HCT116 (cell line): ENCODE measurements at regions not wholly inside any gene's neighbourhood (a gene's known extent, or its start where the extent isn't known, plus 50 kb on each side); places are given as distances from the start of the nearest gene placed in this dataset.

Experiments
- ATAC-seq: fragments of 200-7000 bp; cut with Tn5 transposase; 2 replicates; pipeline ENCODE4 v1.9.1; 2020; ENCODE audit warnings: mild to moderate bottlenecking, moderate library complexity
- BruUV-seq: library from RNA; stranded (reverse); fragments of 400-500 nt; replicated peaks from 2 replicates; lab custom pipeline; 2021; lab: Mats Ljungman, UMichigan
- CTCF ChIA-PET: fragments of 300-600 bp; sonication (Branson Sonifier 250); formaldehyde crosslinking; loops from one replicate; lab custom pipeline; 2021; ENCODE audit warnings: antibody characterized with exemption; lab: Charles Lee
- POLR2A ChIA-PET: fragments of 300-600, 350-600 bp; sonication (Branson Sonifier 250); formaldehyde crosslinking; loops from one replicate; lab custom pipeline; 2021; ENCODE audit warnings: antibody characterized with exemption; lab: Charles Lee
- RAD21 ChIA-PET, 2 experiments: fragments of 300-600 bp; sonication (Branson Sonifier 250); formaldehyde crosslinking; loops; one replicate each; lab custom pipeline; 2023; ENCODE audit warnings: low total read pairs in 2 of 2; ENCODE audit not compliant: uncharacterized antibody in 2 of 2, unreplicated experiment in 2 of 2, low non-redundant PET in 1 of 2; lab: Charles Lee
- DNase-seq: peaks from one replicate; pipeline ENCODE4 v3.0.0-alpha.2; 2010; ENCODE audit warnings: low read depth, low spot score
- H2AFZ ChIP-seq: fragments of 200-600 bp; shearing (Covaris generic), sonication (generic); 2 replicates; pipeline ENCODE4 v1.6.1; 2017; ENCODE audit warnings: low read depth, mixed run types, mixed read lengths, antibody characterized with exemption, low read length; ENCODE audit not compliant: poor library complexity, severe bottlenecking
- H3K27ac ChIP-seq: 2 replicates; pipeline ENCODE4 v1.5.1; 2012; ENCODE audit warnings: low read depth, low read length
- H3K27me3 ChIP-seq: fragments of 200-600 bp; sonication (generic); 2 replicates; pipeline ENCODE4 v1.6.1; 2016; ENCODE audit warnings: mixed run types, low read length, mixed read lengths; ENCODE audit not compliant: insufficient read depth
- H3K36me3 ChIP-seq, 2 experiments: fragments of 200-500 bp in 1 of 2; fragments of 200-600 bp in 1 of 2; sonication (Bioruptor generic) in 1 of 2; sonication (generic) in 1 of 2; 2 replicates each; pipeline versions ENCODE4 v1.5.1 to v1.6.1; 2014 to 2016; ENCODE audit warnings: low read length in 2 of 2, inconsistent platforms in 1 of 2, mixed read lengths in 1 of 2, mixed run types in 1 of 2; ENCODE audit not compliant: insufficient read depth in 2 of 2, control insufficient read depth in 1 of 2
- H3K4me1 ChIP-seq, 2 experiments: fragments of 200-600 bp in 1 of 2; sonication (generic) in 1 of 2; 2 replicates each; pipeline versions ENCODE4 v1.5.1 to v1.6.1; 2012 to 2017; ENCODE audit warnings: low read length in 2 of 2, inconsistent platforms in 1 of 2, mild to moderate bottlenecking in 1 of 2, mixed read lengths in 1 of 2, mixed run types in 1 of 2, moderate library complexity in 1 of 2; ENCODE audit not compliant: insufficient read depth in 2 of 2, control insufficient read depth in 1 of 2
- H3K4me2 ChIP-seq: fragments of 200-600 bp; sonication (generic); 2 replicates; pipeline ENCODE4 v1.6.1; 2017; ENCODE audit warnings: mixed run types, low read length, mixed read lengths
- H3K4me3 ChIP-seq, 2 experiments: fragments of 200-600 bp in 1 of 2; sonication (generic) in 1 of 2; replicated peaks in 1 of 2; 2 replicates each; pipeline ENCODE4 v1.5.1; 2011 to 2016; ENCODE audit warnings: low read length in 2 of 2, control low read depth in 1 of 2, low read depth in 1 of 2, mild to moderate bottlenecking in 1 of 2, mixed read lengths in 1 of 2, mixed run types in 1 of 2
- H3K79me2 ChIP-seq: fragments of 200-600 bp; sonication (generic); 2 replicates; pipeline ENCODE4 v1.6.1; 2017; ENCODE audit warnings: mild to moderate bottlenecking, mixed run types, low read length, moderate library complexity, mixed read lengths; ENCODE audit not compliant: insufficient read depth
- H3K9ac ChIP-seq: fragments of 200-600 bp; sonication (generic); 2 replicates; pipeline ENCODE4 v1.6.1; 2016; ENCODE audit warnings: low read length, mixed read lengths
- H3K9me2 ChIP-seq: fragments of 200-600 bp; sonication (generic), shearing (Covaris generic); 2 replicates; pipeline ENCODE4 v1.6.1; 2017; ENCODE audit warnings: mixed run types, mild to moderate bottlenecking, moderate library complexity; ENCODE audit not compliant: insufficient read depth
- H3K9me3 ChIP-seq, 2 experiments: fragments of 200-500 bp in 1 of 2; fragments of 200-600 bp in 1 of 2; sonication (Bioruptor generic) in 1 of 2; sonication (generic) in 1 of 2; 2 replicates each; pipeline ENCODE4 v1.6.1; 2014 to 2017; ENCODE audit warnings: low read length in 2 of 2, mixed read lengths in 2 of 2, inconsistent platforms in 1 of 2, low read depth in 1 of 2, mild to moderate bottlenecking in 1 of 2, mixed run types in 1 of 2, moderate library complexity in 1 of 2; ENCODE audit not compliant: control insufficient read depth in 1 of 2, insufficient read depth in 1 of 2
- H4K20me1 ChIP-seq: fragments of 200-600 bp; sonication (generic), shearing (Covaris generic); 2 replicates; pipeline ENCODE4 v1.6.1; 2017; ENCODE audit warnings: mixed run types, mild to moderate bottlenecking, moderate library complexity; ENCODE audit not compliant: insufficient read depth
- CBX3 ChIP-seq: IDR thresholded peaks from 2 replicates; pipeline ENCODE4 v1.6.1; 2012; ENCODE audit warnings: low read depth
- MAX ChIP-seq: IDR thresholded peaks from 2 replicates; pipeline ENCODE4 v1.6.1; 2012
- POLR2AphosphoS5 ChIP-seq: IDR thresholded peaks from 2 replicates; pipeline ENCODE4 v1.6.1; 2011; ENCODE audit warnings: mild to moderate bottlenecking, low read depth, low read length, moderate library complexity
- REST ChIP-seq: IDR thresholded peaks from 2 replicates; pipeline ENCODE4 v1.6.1; 2012; ENCODE audit warnings: low read depth
- TCF7L2 ChIP-seq: IDR thresholded peaks from 2 replicates; pipeline ENCODE4 v1.7.0; 2011; ENCODE audit warnings: borderline replicate concordance, inconsistent platforms; ENCODE audit not compliant: insufficient read depth, insufficient read length; ENCODE audit errors: extremely low read depth
- YY1 ChIP-seq: IDR thresholded peaks from 2 replicates; pipeline ENCODE4 v1.6.1; 2011; ENCODE audit warnings: low read length, low read depth, moderate library complexity, mild to moderate bottlenecking; ENCODE audit not compliant: insufficient replicate concordance; ENCODE audit errors: extremely low read depth
- ZFX ChIP-seq: fragments of 450-650 bp; IDR thresholded peaks from 2 replicates; pipeline ENCODE4 v1.6.1; 2017
- intact Hi-C: fragments of 100-400 bp; cut with micrococcal nuclease; formaldehyde crosslinking; loops from 2 replicates; pipeline ENCODE4 v1.10.0; 2022

- RAD21 ChIA-PET, result no interaction called here
- POLR2A ChIA-PET, result no interaction called here
- H3K9ac ChIP-seq, result no peak overlapping the region
Observed at GRCh38 chr16:86879268-86879667, 300.9 kb downstream of the FOXL1 start.

More at GRCh38 chr16:86879268-86879667, 300.9 kb downstream of the FOXL1 start:
- no peak overlapping the region for H3K27ac ChIP-seq
- no peak overlapping the region for H3K4me3 ChIP-seq
- no peaks in the 10 kb centered on the region for H4K20me1 ChIP-seq
- H3K79me2 ChIP-seq, result no peaks in the 10 kb centered on the region
- DNase-seq (no peak), ATAC-seq (no peak)
- no peaks in the 10 kb centered on the region for H3K9me3 ChIP-seq
- no peaks in the 10 kb centered on the region for H3K36me3 ChIP-seq
- no peaks in the 10 kb centered on the region for H3K4me1 ChIP-seq
- no TSS peak for BruUV-seq
- H2AFZ ChIP-seq, result no peak overlapping the region
- no peak overlapping the region for H3K4me2 ChIP-seq
- CTCF ChIA-PET, result no interaction called here
- intact Hi-C loops, result no loop called here
- no peak for TF ChIP-seq POLR2AphosphoS5
- TF ChIP-seq TCF7L2, result no peak
- TF ChIP-seq MAX, result no peak
- TF ChIP-seq CBX3, result no peak
- no peak for TF ChIP-seq YY1
- no peak for TF ChIP-seq REST
- TF ChIP-seq ZFX, result no peak
- peaks cover 41% of the 10 kb centered on the region for H3K27me3 ChIP-seq
- no peaks in the 10 kb centered on the region for H3K9me2 ChIP-seq
